ENCODE measurements at regions not wholly inside any gene's neighbourhood (a gene's known extent, or its start where the extent isn't known, plus 50 kb on each side); places are given as distances from the start of the nearest gene placed in this dataset.

GRCh38 chr4:124943145-124943889 is 230.8 kb upstream of the ANKRD50 start:
- H3K4me3 Mint-ChIP-seq (ENCODE audit: low read depth, unreplicated experiment): no peak overlapping the region
- H3K9me3 Mint-ChIP-seq (ENCODE audit: low read depth, unreplicated experiment): peaks cover 2% of the 10 kb centered on the region
- peaks cover 42% of the 10 kb centered on the region for H3K4me1 Mint-ChIP-seq (ENCODE audit: low read depth, unreplicated experiment)
- H3K27me3 Mint-ChIP-seq (ENCODE audit: unreplicated experiment): no peaks in the 10 kb centered on the region
- intact Hi-C loops (cut with micrococcal nuclease; ENCODE audit: unreplicated experiment): loop anchor here (10.0 kb wide), 2 partner anchors 301 to 509 kb away; no protein-coding TSS in a partner anchor
- TF ChIP-seq, protein P1, sequence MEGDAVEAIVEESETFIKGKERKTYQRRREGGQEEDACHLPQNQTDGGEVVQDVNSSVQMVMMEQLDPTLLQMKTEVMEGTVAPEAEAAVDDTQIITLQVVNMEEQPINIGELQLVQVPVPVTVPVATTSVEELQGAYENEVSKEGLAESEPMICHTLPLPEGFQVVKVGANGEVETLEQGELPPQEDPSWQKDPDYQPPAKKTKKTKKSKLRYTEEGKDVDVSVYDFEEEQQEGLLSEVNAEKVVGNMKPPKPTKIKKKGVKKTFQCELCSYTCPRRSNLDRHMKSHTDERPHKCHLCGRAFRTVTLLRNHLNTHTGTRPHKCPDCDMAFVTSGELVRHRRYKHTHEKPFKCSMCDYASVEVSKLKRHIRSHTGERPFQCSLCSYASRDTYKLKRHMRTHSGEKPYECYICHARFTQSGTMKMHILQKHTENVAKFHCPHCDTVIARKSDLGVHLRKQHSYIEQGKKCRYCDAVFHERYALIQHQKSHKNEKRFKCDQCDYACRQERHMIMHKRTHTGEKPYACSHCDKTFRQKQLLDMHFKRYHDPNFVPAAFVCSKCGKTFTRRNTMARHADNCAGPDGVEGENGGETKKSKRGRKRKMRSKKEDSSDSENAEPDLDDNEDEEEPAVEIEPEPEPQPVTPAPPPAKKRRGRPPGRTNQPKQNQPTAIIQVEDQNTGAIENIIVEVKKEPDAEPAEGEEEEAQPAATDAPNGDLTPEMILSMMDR (IDR thresholded peaks at IDR 0.05; ENCODE audit: unreplicated experiment): no peak
- no peak overlapping the region for H3K27ac Mint-ChIP-seq (ENCODE audit: unreplicated experiment)
- CTCF ChIA-PET: no interaction called here
- DNase-seq: no peak
- peaks cover 10% of the 10 kb centered on the region for H3K36me3 Mint-ChIP-seq (ENCODE audit: insufficient read depth, unreplicated experiment)
- BruUV-seq (replicated peaks): no TSS peak

DNA sequence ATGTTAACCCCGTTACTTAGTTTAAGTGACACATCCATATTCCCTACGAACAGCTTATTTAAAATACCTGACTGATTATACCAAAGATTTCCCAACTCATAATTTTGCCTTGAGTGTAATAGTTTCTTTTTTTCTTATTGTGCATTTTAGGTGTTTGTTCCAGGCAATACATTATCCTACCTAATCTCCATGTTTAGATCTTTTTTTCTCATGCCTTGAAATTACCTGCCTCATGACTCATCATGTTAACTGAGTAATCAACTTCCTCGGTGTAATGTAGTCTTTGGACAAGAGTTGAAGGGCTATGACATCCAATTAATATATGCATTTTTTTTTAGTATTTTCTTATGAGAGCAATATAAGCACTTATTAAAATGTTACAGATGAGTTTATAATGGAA is 228.7 kb upstream of the ANKRD50 start:
- peaks cover 42% of the 10 kb centered on the region for H3K4me1 Mint-ChIP-seq (ENCODE audit: low read depth, unreplicated experiment)
- BruUV-seq (replicated peaks): no TSS peak
- DNase-seq: no peak
- H3K36me3 Mint-ChIP-seq (ENCODE audit: insufficient read depth, unreplicated experiment): peaks cover 10% of the 10 kb centered on the region
- H3K9me3 Mint-ChIP-seq (ENCODE audit: low read depth, unreplicated experiment): peaks cover 2% of the 10 kb centered on the region
- CTCF ChIA-PET: no interaction called here
- intact Hi-C loops (cut with micrococcal nuclease; ENCODE audit: unreplicated experiment): loop anchor here (10.0 kb wide), 2 partner anchors 304 to 506 kb away; no protein-coding TSS in a partner anchor
- no peak overlapping the region for H3K4me3 Mint-ChIP-seq (ENCODE audit: low read depth, unreplicated experiment)
- H3K27ac Mint-ChIP-seq (ENCODE audit: unreplicated experiment): peak overlapping the region; percentile 89
- no peaks in the 10 kb centered on the region for H3K27me3 Mint-ChIP-seq (ENCODE audit: unreplicated experiment)
- TF ChIP-seq, protein P1 (IDR thresholded peaks at IDR 0.05; ENCODE audit: unreplicated experiment): no peak

DNA sequence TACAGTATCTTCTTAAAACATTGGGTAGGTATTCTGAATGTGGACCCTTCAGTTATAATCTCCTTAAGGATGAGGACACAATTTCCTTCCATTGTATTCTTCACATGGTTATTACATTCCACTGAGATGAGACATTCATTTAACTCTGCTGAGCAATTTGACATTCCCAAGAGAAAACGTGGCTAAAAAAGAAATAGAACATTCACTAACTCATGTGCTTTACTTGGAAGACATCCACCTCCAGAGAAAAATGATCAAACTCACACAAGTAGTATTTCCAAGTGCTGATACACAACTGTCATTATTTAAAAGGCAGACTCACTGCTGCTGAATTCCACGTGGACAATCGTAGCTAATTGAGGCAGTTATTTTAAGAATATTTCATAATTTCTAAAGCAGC is 227.9 kb upstream of the ANKRD50 start:
- Mint-ChIP-seq H3K27me3 (ENCODE audit: unreplicated experiment) (no peaks in the 10 kb centered on the region), H3K4me3 (ENCODE audit: low read depth, unreplicated experiment) (no peak overlapping the region), H3K9me3 (ENCODE audit: low read depth, unreplicated experiment) (peaks cover 2% of the 10 kb centered on the region), H3K27ac (ENCODE audit: unreplicated experiment) (peak overlapping the region; percentile 36), H3K4me1 (ENCODE audit: low read depth, unreplicated experiment) (peaks cover 51% of the 10 kb centered on the region), H3K36me3 (ENCODE audit: insufficient read depth, unreplicated experiment) (peaks cover 10% of the 10 kb centered on the region)
- no peak for DNase-seq
- BruUV-seq (replicated peaks): no TSS peak
- TF ChIP-seq, protein P1 (IDR thresholded peaks at IDR 0.05; ENCODE audit: unreplicated experiment): no peak
- CTCF ChIA-PET: no interaction called here
- intact Hi-C loops (cut with micrococcal nuclease; ENCODE audit: unreplicated experiment): loop anchor here (10.0 kb wide), 2 partner anchors 304 to 506 kb away; no protein-coding TSS in a partner anchor

- TF ChIP-seq, protein P1 (IDR thresholded peaks at IDR 0.05; ENCODE audit: unreplicated experiment): no peak
- H3K4me3 Mint-ChIP-seq (ENCODE audit: low read depth, unreplicated experiment): no peak overlapping the region
- CTCF ChIA-PET: no interaction called here
- no peaks in the 10 kb centered on the region for H3K27me3 Mint-ChIP-seq (ENCODE audit: unreplicated experiment)
- no TSS peak for BruUV-seq (replicated peaks)
- peaks cover 52% of the 10 kb centered on the region for H3K4me1 Mint-ChIP-seq (ENCODE audit: low read depth, unreplicated experiment)
- DNase-seq: no peak
- peaks cover 10% of the 10 kb centered on the region for H3K36me3 Mint-ChIP-seq (ENCODE audit: insufficient read depth, unreplicated experiment)
- peaks cover 2% of the 10 kb centered on the region for H3K9me3 Mint-ChIP-seq (ENCODE audit: low read depth, unreplicated experiment)
- peak overlapping the region; percentile 36 for H3K27ac Mint-ChIP-seq (ENCODE audit: unreplicated experiment)
- intact Hi-C loops (cut with micrococcal nuclease; ENCODE audit: unreplicated experiment): loop anchor here (10.0 kb wide), 3 partner anchors 305 to 605 kb away; no protein-coding TSS in a partner anchor
Measured at GRCh38 chr4:124939908-124940307, 227.4 kb upstream of the ANKRD50 start.

Measured in Calu3 (cell line).